HEK293 (cell line): ENCODE measurements at regions not wholly inside any gene's neighbourhood (a gene's known extent, or its start where the extent isn't known, plus 50 kb on each side); places are given as distances from the start of the nearest gene placed in this dataset.

Experiments
- CTCF ChIA-PET: fragments of 350-600 bp; formaldehyde crosslinking; extraction: SDS; loops from one replicate; lab custom pipeline; 2021; ENCODE audit warnings: antibody characterized with exemption; lab: Yijun Ruan, JAX
- POLR2A ChIA-PET: fragments of 300-600 bp; formaldehyde crosslinking; extraction: SDS; loops from one replicate; lab custom pipeline; 2020; ENCODE audit warnings: antibody characterized with exemption, inconsistent platforms; lab: Yijun Ruan, JAX
- H3K27ac ChIP-seq: fragments of 200-500 bp; sonication (Bioruptor generic); 2 replicates; pipeline ENCODE4 v1.5.1; 2014; ENCODE audit warnings: low read depth, low read length, control low read depth, inconsistent platforms; ENCODE audit errors: extremely low read depth
- H3K36me3 ChIP-seq, 2 experiments: fragments of 200-500 bp in 1 of 2; sonication (Bioruptor generic) in 1 of 2; 1 replicate in 1 of 2; 2 replicates in 1 of 2; pipeline ENCODE4 v1.5.1; 2014 to 2017; ENCODE audit warnings: inconsistent platforms in 2 of 2, low read length in 2 of 2; ENCODE audit not compliant: control insufficient read depth in 2 of 2, insufficient read depth in 1 of 2
- H3K4me1 ChIP-seq: fragments of 200-500 bp; sonication (Bioruptor generic); 2 replicates; pipeline ENCODE4 v1.5.1; 2014; ENCODE audit warnings: mild to moderate bottlenecking, low read length, inconsistent platforms; ENCODE audit not compliant: control insufficient read depth, insufficient read depth
- H3K4me3 ChIP-seq: 2 replicates; pipeline ENCODE4 v1.5.1; 2011; ENCODE audit warnings: low read depth, mild to moderate bottlenecking, control low read depth, low read length, moderate library complexity
- H3K9me3 ChIP-seq: fragments of 200-500 bp; sonication (Bioruptor generic); 2 replicates; pipeline ENCODE4 v1.5.1; 2014; ENCODE audit warnings: low read depth, low read length, inconsistent platforms; ENCODE audit not compliant: control insufficient read depth, insufficient read depth
- GLI4 ChIP-seq: fragments of 450-650 bp; formaldehyde crosslinking; IDR thresholded peaks from 2 replicates; pipeline ENCODE4 v1.5.1; 2016; ENCODE audit warnings: missing biosample characterization, missing genetic modification characterization
- HOXC10 ChIP-seq: sonication (generic); formaldehyde crosslinking; IDR thresholded peaks from 2 replicates; pipeline ENCODE4 v1.8.1; 2023; ENCODE audit warnings: mild to moderate bottlenecking, missing genetic modification reagents
- IKZF3 ChIP-seq: fragments of 450-650 bp; IDR thresholded peaks from 2 replicates; pipeline ENCODE4 v1.5.0; 2018; ENCODE audit warnings: missing biosample characterization, mild to moderate bottlenecking, missing genetic modification characterization, moderate library complexity
- KLF16 ChIP-seq: fragments of 450-650 bp; formaldehyde crosslinking; IDR thresholded peaks from 2 replicates; pipeline ENCODE4 v1.5.1; 2017; ENCODE audit warnings: missing biosample characterization, missing genetic modification characterization
- KLF8 ChIP-seq: fragments of 450-650 bp; formaldehyde crosslinking; IDR thresholded peaks from 2 replicates; pipeline ENCODE4 v1.5.1; 2016; ENCODE audit warnings: missing biosample characterization, missing genetic modification characterization
- SETDB1 ChIP-seq: IDR thresholded peaks from one replicate; pipeline ENCODE4 v1.6.1; 2017; ENCODE audit warnings: mild to moderate bottlenecking, low read length, moderate library complexity, mixed read lengths; ENCODE audit not compliant: insufficient read length
- ZEB2 ChIP-seq: fragments of 450-650 bp; formaldehyde crosslinking; IDR thresholded peaks from 2 replicates; pipeline ENCODE4 v1.5.1; 2016; ENCODE audit warnings: missing biosample characterization, missing genetic modification characterization
- ZNF155 ChIP-seq: fragments of 450-650 bp; formaldehyde crosslinking; IDR thresholded peaks from 2 replicates; pipeline ENCODE4 v1.5.1; 2016; ENCODE audit warnings: missing biosample characterization, missing genetic modification characterization
- ZNF19 ChIP-seq: fragments of 450-650 bp; formaldehyde crosslinking; IDR thresholded peaks from 2 replicates; pipeline ENCODE4; 2016; ENCODE audit warnings: missing biosample characterization, missing genetic modification characterization, low read depth
- ZNF239 ChIP-seq: fragments of 450-650 bp; formaldehyde crosslinking; IDR thresholded peaks from 2 replicates; pipeline ENCODE4 v1.5.1; 2016; ENCODE audit warnings: missing biosample characterization, missing genetic modification characterization
- ZNF292 ChIP-seq: fragments of 450-650 bp; formaldehyde crosslinking; IDR thresholded peaks from 2 replicates; pipeline ENCODE4 v1.5.1; 2016; ENCODE audit warnings: low read depth, missing biosample characterization, missing genetic modification characterization, borderline replicate concordance
- ZNF404 ChIP-seq: fragments of 450-650 bp; formaldehyde crosslinking; IDR thresholded peaks from 2 replicates; pipeline ENCODE4 v1.5.1; 2017; ENCODE audit warnings: missing biosample characterization, missing genetic modification characterization
- ZNF664 ChIP-seq: fragments of 450-650 bp; formaldehyde crosslinking; IDR thresholded peaks from 2 replicates; pipeline ENCODE4 v1.5.1; 2016; ENCODE audit warnings: missing biosample characterization, missing genetic modification characterization
- ZNF830 ChIP-seq: fragments of 450-650 bp; IDR thresholded peaks from 2 replicates; pipeline ENCODE4 v1.5.0; 2018; ENCODE audit warnings: missing biosample characterization, missing genetic modification characterization, low read depth, mild to moderate bottlenecking, moderate library complexity
- TF ChIP-seq, protein P1 (sequence below): fragments of 450-650 bp; formaldehyde crosslinking; IDR thresholded peaks from 2 replicates; pipeline ENCODE4 v1.5.1; 2016; ENCODE audit warnings: missing biosample characterization, missing genetic modification characterization
- TF ChIP-seq, protein P2 (sequence below): fragments of 450-650 bp; formaldehyde crosslinking; IDR thresholded peaks from 2 replicates; pipeline ENCODE4 v1.5.1; 2016; ENCODE audit warnings: missing biosample characterization, missing genetic modification characterization
- TF ChIP-seq, protein P3 (sequence below): fragments of 450-650 bp; formaldehyde crosslinking; IDR thresholded peaks from 2 replicates; pipeline ENCODE4 v1.5.1; 2017; ENCODE audit warnings: missing biosample characterization, missing genetic modification characterization
- TF ChIP-seq, protein P4 (sequence below): fragments of 450-650 bp; formaldehyde crosslinking; optimal IDR thresholded peaks from 2 replicates; pipeline ENCODE3; 2016; ENCODE audit warnings: missing biosample characterization, mild to moderate bottlenecking, missing genetic modification characterization
- TF ChIP-seq, protein P5 (sequence below): fragments of 450-650 bp; IDR thresholded peaks from 2 replicates; pipeline ENCODE4 v1.5.1; 2018; ENCODE audit warnings: missing biosample characterization, mild to moderate bottlenecking, missing genetic modification characterization
- TF ChIP-seq, protein P6 (sequence below): fragments of 450-650 bp; formaldehyde crosslinking; IDR thresholded peaks from 2 replicates; pipeline ENCODE4 v1.5.1; 2016; ENCODE audit warnings: missing biosample characterization, missing genetic modification characterization
- TF ChIP-seq, protein P7 (sequence below): fragments of 450-650 bp; formaldehyde crosslinking; IDR thresholded peaks from 2 replicates; pipeline ENCODE4 v1.5.1; 2016; ENCODE audit warnings: missing biosample characterization, missing genetic modification characterization

DNA sequence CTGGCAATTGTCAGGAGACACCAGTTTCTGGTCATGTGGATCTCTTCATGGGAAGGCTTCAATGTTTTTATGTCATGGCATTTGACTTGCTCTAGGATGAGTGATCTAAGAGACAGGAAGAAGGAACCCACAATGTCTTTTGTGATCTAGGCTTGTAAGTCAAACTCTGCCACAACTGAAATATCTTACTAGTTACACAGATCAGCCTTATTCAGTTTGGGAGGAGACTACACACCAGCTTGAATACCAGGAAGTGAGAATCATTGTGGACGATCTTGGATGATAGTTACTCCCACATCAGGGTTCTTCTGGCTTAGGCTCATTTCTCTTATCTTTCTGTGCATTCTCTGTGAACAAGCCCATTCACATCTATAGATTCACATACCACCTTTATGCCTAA, 236.2 kb upstream of the FBXO33 start:
- no peaks in the 10 kb centered on the region for H3K36me3 ChIP-seq
- ChIA-PET CTCF (no interaction called here), POLR2A (no interaction called here)
- no peaks in the 10 kb centered on the region for H3K9me3 ChIP-seq
- no peak overlapping the region for H3K27ac ChIP-seq
- H3K4me1 ChIP-seq = no peaks in the 10 kb centered on the region
- TF ChIP-seq ZNF830 (tag by site-specific recombination) (no peak), ZNF292 (no peak), ZNF404 (tag by site-specific recombination) (no peak), GLI4 (no peak), HOXC10 (CRISPR knock-in tag) (no peak), ZNF239 (tag by site-specific recombination) (no peak), ZNF155 (tag by site-specific recombination) (no peak), ZNF19 (tag by site-specific recombination) (no peak), SETDB1 (no peak), IKZF3 (tag by site-specific recombination) (no peak), ZNF664 (tag by site-specific recombination) (no peak)
- TF ChIP-seq, protein P1, sequence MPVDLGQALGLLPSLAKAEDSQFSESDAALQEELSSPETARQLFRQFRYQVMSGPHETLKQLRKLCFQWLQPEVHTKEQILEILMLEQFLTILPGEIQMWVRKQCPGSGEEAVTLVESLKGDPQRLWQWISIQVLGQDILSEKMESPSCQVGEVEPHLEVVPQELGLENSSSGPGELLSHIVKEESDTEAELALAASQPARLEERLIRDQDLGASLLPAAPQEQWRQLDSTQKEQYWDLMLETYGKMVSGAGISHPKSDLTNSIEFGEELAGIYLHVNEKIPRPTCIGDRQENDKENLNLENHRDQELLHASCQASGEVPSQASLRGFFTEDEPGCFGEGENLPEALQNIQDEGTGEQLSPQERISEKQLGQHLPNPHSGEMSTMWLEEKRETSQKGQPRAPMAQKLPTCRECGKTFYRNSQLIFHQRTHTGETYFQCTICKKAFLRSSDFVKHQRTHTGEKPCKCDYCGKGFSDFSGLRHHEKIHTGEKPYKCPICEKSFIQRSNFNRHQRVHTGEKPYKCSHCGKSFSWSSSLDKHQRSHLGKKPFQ (tag by site-specific recombination) = no peak
- TF ChIP-seq, protein P2, sequence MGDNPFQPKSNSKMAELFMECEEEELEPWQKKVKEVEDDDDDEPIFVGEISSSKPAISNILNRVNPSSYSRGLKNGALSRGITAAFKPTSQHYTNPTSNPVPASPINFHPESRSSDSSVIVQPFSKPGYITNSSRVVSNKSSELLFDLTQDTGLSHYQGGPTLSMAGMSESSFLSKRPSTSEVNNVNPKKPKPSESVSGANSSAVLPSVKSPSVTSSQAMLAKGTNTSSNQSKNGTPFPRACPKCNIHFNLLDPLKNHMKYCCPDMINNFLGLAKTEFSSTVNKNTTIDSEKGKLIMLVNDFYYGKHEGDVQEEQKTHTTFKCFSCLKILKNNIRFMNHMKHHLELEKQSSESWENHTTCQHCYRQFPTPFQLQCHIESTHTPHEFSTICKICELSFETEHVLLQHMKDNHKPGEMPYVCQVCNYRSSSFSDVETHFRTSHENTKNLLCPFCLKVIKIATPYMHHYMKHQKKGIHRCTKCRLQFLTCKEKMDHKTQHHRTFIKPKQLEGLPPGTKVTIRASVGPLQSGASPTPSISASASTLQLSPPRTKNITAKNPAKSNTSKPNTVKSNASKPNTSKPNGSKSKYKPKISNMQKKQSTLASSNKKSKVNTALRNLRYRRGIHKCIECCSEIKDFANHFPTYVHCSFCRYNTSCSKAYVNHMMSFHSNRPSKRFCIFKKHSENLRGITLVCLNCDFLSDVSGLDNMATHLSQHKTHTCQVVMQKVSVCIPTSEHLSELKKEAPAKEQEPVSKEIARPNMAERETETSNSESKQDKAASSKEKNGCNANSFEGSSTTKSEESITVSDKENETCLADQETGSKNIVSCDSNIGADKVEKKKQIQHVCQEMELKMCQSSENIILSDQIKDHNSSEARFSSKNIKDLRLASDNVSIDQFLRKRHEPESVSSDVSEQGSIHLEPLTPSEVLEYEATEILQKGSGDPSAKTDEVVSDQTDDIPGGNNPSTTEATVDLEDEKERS (tag by site-specific recombination) = no peak
- TF ChIP-seq, protein P3, sequence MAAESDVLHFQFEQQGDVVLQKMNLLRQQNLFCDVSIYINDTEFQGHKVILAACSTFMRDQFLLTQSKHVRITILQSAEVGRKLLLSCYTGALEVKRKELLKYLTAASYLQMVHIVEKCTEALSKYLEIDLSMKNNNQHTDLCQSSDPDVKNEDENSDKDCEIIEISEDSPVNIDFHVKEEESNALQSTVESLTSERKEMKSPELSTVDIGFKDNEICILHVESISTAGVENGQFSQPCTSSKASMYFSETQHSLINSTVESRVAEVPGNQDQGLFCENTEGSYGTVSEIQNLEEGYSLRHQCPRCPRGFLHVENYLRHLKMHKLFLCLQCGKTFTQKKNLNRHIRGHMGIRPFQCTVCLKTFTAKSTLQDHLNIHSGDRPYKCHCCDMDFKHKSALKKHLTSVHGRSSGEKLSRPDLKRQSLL (tag by site-specific recombination) = no peak
- TF ChIP-seq, protein P4, sequence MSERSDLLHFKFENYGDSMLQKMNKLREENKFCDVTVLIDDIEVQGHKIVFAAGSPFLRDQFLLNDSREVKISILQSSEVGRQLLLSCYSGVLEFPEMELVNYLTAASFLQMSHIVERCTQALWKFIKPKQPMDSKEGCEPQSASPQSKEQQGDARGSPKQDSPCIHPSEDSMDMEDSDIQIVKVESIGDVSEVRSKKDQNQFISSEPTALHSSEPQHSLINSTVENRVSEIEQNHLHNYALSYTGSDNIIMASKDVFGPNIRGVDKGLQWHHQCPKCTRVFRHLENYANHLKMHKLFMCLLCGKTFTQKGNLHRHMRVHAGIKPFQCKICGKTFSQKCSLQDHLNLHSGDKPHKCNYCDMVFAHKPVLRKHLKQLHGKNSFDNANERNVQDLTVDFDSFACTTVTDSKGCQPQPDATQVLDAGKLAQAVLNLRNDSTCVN (tag by site-specific recombination) = no peak
- TF ChIP-seq, protein P5, sequence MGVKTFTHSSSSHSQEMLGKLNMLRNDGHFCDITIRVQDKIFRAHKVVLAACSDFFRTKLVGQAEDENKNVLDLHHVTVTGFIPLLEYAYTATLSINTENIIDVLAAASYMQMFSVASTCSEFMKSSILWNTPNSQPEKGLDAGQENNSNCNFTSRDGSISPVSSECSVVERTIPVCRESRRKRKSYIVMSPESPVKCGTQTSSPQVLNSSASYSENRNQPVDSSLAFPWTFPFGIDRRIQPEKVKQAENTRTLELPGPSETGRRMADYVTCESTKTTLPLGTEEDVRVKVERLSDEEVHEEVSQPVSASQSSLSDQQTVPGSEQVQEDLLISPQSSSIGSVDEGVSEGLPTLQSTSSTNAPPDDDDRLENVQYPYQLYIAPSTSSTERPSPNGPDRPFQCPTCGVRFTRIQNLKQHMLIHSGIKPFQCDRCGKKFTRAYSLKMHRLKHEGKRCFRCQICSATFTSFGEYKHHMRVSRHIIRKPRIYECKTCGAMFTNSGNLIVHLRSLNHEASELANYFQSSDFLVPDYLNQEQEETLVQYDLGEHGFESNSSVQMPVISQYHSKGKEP (tag by site-specific recombination) = no peak
- no peak overlapping the region for H3K4me3 ChIP-seq

DNA sequence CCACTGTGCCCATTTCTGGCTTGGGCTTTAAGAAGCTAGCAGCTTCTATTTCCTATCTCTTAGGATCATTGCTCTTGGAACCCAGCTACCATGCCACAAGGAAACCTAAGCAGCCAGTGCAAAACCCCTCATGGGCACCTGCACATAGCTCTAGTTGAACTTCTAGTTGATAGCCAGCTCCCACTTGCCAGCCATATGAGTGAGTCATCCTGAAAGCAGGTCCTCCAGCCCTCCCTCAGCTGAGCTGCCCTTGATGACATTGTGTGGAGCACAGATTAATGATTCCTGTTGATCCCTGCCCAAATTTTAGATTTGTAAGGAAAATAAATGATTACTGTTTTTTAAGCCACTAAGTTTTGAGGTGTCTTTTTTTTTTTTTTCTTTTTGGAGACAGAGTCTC, 234.2 kb upstream of the FBXO33 start:
- H3K4me1 ChIP-seq = no peaks in the 10 kb centered on the region
- ChIA-PET CTCF (no interaction called here), POLR2A (no interaction called here)
- H3K36me3 ChIP-seq = no peaks in the 10 kb centered on the region
- H3K4me3 ChIP-seq = no peak overlapping the region
- H3K27ac ChIP-seq = no peak overlapping the region
- no peaks in the 10 kb centered on the region for H3K9me3 ChIP-seq
- TF ChIP-seq, protein P6, sequence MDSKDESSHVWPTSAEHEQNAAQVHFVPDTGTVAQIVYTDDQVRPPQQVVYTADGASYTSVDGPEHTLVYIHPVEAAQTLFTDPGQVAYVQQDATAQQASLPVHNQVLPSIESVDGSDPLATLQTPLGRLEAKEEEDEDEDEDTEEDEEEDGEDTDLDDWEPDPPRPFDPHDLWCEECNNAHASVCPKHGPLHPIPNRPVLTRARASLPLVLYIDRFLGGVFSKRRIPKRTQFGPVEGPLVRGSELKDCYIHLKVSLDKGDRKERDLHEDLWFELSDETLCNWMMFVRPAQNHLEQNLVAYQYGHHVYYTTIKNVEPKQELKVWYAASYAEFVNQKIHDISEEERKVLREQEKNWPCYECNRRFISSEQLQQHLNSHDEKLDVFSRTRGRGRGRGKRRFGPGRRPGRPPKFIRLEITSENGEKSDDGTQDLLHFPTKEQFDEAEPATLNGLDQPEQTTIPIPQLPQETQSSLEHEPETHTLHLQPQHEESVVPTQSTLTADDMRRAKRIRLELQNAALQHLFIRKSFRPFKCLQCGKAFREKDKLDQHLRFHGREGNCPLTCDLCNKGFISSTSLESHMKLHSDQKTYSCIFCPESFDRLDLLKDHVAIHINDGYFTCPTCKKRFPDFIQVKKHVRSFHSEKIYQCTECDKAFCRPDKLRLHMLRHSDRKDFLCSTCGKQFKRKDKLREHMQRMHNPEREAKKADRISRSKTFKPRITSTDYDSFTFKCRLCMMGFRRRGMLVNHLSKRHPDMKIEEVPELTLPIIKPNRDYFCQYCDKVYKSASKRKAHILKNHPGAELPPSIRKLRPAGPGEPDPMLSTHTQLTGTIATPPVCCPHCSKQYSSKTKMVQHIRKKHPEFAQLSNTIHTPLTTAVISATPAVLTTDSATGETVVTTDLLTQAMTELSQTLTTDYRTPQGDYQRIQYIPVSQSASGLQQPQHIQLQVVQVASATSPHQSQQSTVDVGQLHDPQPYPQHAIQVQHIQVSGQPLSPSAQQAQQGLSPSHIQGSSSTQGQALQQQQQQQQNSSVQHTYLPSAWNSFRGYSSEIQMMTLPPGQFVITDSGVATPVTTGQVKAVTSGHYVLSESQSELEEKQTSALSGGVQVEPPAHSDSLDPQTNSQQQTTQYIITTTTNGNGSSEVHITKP (tag by site-specific recombination) = no peak
- TF ChIP-seq ZEB2 (tag by site-specific recombination) = no peak
- no peak for TF ChIP-seq KLF16 (tag by site-specific recombination)
- TF ChIP-seq, protein P7, sequence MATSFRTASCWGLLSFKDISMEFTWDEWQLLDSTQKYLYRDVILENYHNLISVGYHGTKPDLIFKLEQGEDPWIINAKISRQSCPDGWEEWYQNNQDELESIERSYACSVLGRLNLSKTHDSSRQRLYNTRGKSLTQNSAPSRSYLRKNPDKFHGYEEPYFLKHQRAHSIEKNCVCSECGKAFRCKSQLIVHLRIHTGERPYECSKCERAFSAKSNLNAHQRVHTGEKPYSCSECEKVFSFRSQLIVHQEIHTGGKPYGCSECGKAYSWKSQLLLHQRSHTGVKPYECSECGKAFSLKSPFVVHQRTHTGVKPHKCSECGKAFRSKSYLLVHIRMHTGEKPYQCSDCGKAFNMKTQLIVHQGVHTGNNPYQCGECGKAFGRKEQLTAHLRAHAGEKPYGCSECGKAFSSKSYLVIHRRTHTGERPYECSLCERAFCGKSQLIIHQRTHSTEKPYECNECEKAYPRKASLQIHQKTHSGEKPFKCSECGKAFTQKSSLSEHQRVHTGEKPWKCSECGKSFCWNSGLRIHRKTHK (tag by site-specific recombination) = no peak
- no peak for TF ChIP-seq KLF8 (tag by site-specific recombination)
